Effector memory CD4-positive, alpha-beta T cell (primary cell): ENCODE measurements at regions not wholly inside any gene's neighbourhood (a gene's known extent, or its start where the extent isn't known, plus 50 kb on each side); places are given as distances from the start of the nearest gene placed in this dataset.
"Not testable (repeated sequence)": the region's sequence is repeated elsewhere in the genome, so short reads cannot be mapped to it uniquely, and the experiment has no call there.

Experiments used
- DNase-seq, 3 donors: peaks; one replicate each; pipeline ENCODE4 v3.0.0-alpha.2; 2020
- H3K27ac ChIP-seq: 2 replicates; pipeline ENCODE4 v1.7.0; 2013; ENCODE audit warnings: mild to moderate bottlenecking, low read length, moderate library complexity; ENCODE audit not compliant: insufficient read depth, poor library complexity, severe bottlenecking
- H3K27me3 ChIP-seq: replicated peaks from 2 replicates; pipeline ENCODE4 v1.7.0; 2013; ENCODE audit warnings: mild to moderate bottlenecking, low read length; ENCODE audit not compliant: insufficient read depth, control insufficient read depth, poor library complexity, severe bottlenecking
- H3K36me3 ChIP-seq: 2 replicates; pipeline ENCODE4 v1.7.0; 2013; ENCODE audit warnings: mild to moderate bottlenecking, low read length, moderate library complexity; ENCODE audit not compliant: control insufficient read depth, insufficient read depth
- H3K4me1 ChIP-seq: 2 replicates; pipeline ENCODE4 v1.7.0; 2013; ENCODE audit warnings: low read length, mild to moderate bottlenecking; ENCODE audit not compliant: control insufficient read depth, insufficient read depth, poor library complexity, severe bottlenecking
- H3K4me3 ChIP-seq: 2 replicates; pipeline ENCODE4 v1.7.0; 2013; ENCODE audit warnings: low read length, low read depth, mild to moderate bottlenecking; ENCODE audit not compliant: insufficient read depth, poor library complexity, severe bottlenecking
- H3K9me3 ChIP-seq: 2 replicates; pipeline ENCODE4 v1.7.0; 2013; ENCODE audit warnings: mild to moderate bottlenecking, low read length, moderate library complexity; ENCODE audit not compliant: control insufficient read depth

GRCh38 chr4:149896432-149896831 is 80.8 kb upstream of the IQCM start:
- no peak overlapping the region for H3K4me3 ChIP-seq
- H3K27ac ChIP-seq: no peak overlapping the region
- no peaks in the 10 kb centered on the region for H3K36me3 ChIP-seq
- DNase-seq: no peak
- no peaks in the 10 kb centered on the region for H3K9me3 ChIP-seq
- H3K4me1 ChIP-seq: no peaks in the 10 kb centered on the region
- no peaks in the 10 kb centered on the region for H3K27me3 ChIP-seq

- Histone ChIP-seq H3K4me1 (no peaks in the 10 kb centered on the region), H3K4me3 (no peak overlapping the region)
Measured at GRCh38 chr4:149897783-149898182, 82.1 kb upstream of the IQCM start.

GRCh38 chr4:149901128-149901527 is 85.5 kb upstream of the IQCM start:
- Histone ChIP-seq H3K36me3 (no peaks in the 10 kb centered on the region), H3K9me3 (no peaks in the 10 kb centered on the region), H3K4me1 (no peaks in the 10 kb centered on the region), H3K27ac (no peak overlapping the region), H3K27me3 (no peaks in the 10 kb centered on the region), H3K4me3 (no peak overlapping the region)
- no peak for DNase-seq

More at GRCh38 chr4:149897783-149898182, 82.1 kb upstream of the IQCM start:
- Histone ChIP-seq H3K36me3 (no peaks in the 10 kb centered on the region), H3K27me3 (no peaks in the 10 kb centered on the region), H3K9me3 (no peaks in the 10 kb centered on the region), H3K27ac (no peak overlapping the region)
- DNase-seq: no peak

GRCh38 chr4:149902242-149902641 is 86.6 kb upstream of the IQCM start:
- H3K9me3 ChIP-seq: no peaks in the 10 kb centered on the region

GRCh38 chr4:149910177-149910576 is 94.5 kb upstream of the IQCM start:
- H3K27ac ChIP-seq: no peak overlapping the region
- H3K36me3 ChIP-seq: no peaks in the 10 kb centered on the region
- no peak for DNase-seq
- H3K9me3 ChIP-seq: no peaks in the 10 kb centered on the region
- H3K4me3 ChIP-seq: no peak overlapping the region
- H3K27me3 ChIP-seq: no peaks in the 10 kb centered on the region
- H3K4me1 ChIP-seq: no peaks in the 10 kb centered on the region

More at GRCh38 chr4:149902242-149902641, 86.6 kb upstream of the IQCM start:
- no peak overlapping the region for H3K27ac ChIP-seq
- DNase-seq: no peak
- H3K4me1 ChIP-seq: no peaks in the 10 kb centered on the region
- H3K27me3 ChIP-seq: no peaks in the 10 kb centered on the region
- H3K36me3 ChIP-seq: no peaks in the 10 kb centered on the region
- no peak overlapping the region for H3K4me3 ChIP-seq

- Histone ChIP-seq H3K4me1 (no peaks in the 10 kb centered on the region), H3K4me3 (no peak overlapping the region), H3K27me3 (no peaks in the 10 kb centered on the region), H3K36me3 (no peaks in the 10 kb centered on the region), H3K27ac (no peak overlapping the region), H3K9me3 (no peaks in the 10 kb centered on the region)
- DNase-seq: no peak
Measured at GRCh38 chr4:149910604-149911350, 95.1 kb upstream of the IQCM start.

- Histone ChIP-seq H3K4me1 (no peaks in the 10 kb centered on the region), H3K4me3 (no peak overlapping the region)
- DNase-seq: no peak
Measured at GRCh38 chr4:149911354-149911753, 95.7 kb upstream of the IQCM start.

GRCh38 chr4:149912000-149912399 is 96.4 kb upstream of the IQCM start:
- Histone ChIP-seq H3K9me3 (no peaks in the 10 kb centered on the region), H3K4me1 (no peaks in the 10 kb centered on the region), H3K27me3 (no peaks in the 10 kb centered on the region), H3K4me3 (no peak overlapping the region), H3K27ac (no peak overlapping the region), H3K36me3 (no peaks in the 10 kb centered on the region)
- no peak for DNase-seq

More at GRCh38 chr4:149911354-149911753, 95.7 kb upstream of the IQCM start:
- Histone ChIP-seq H3K9me3 (no peaks in the 10 kb centered on the region), H3K36me3 (no peaks in the 10 kb centered on the region), H3K27me3 (no peaks in the 10 kb centered on the region), H3K27ac (no peak overlapping the region)

- Histone ChIP-seq H3K27ac (no peak overlapping the region), H3K27me3 (no peaks in the 10 kb centered on the region), H3K9me3 (no peaks in the 10 kb centered on the region), H3K36me3 (no peaks in the 10 kb centered on the region), H3K4me1 (no peaks in the 10 kb centered on the region), H3K4me3 (no peak overlapping the region)
- DNase-seq: no peak
Measured at GRCh38 chr4:149914119-149915115, 98.8 kb upstream of the IQCM start.

- not testable (repeated sequence) for H3K4me3 ChIP-seq, H3K36me3 ChIP-seq, H3K27me3 ChIP-seq, H3K27ac ChIP-seq, DNase-seq, H3K4me1 ChIP-seq, H3K9me3 ChIP-seq
Measured at GRCh38 chr4:149915735-149916134, 100.1 kb upstream of the IQCM start.
